GM19035 (cell line): ENCODE measurements at regions not wholly inside any gene's neighbourhood (a gene's known extent, or its start where the extent isn't known, plus 50 kb on each side); places are given as distances from the start of the nearest gene placed in this dataset.
"Not testable (repeated sequence)": the region's sequence is repeated elsewhere in the genome, so short reads cannot be mapped to it uniquely, and the experiment has no call there.

ENCODE experiments used
- ATAC-seq: cut with Tn5 transposase; IDR thresholded peaks from one replicate; pipeline ENCODE4 v1.9.1; 2021; ENCODE audit not compliant: unreplicated experiment

DNA sequence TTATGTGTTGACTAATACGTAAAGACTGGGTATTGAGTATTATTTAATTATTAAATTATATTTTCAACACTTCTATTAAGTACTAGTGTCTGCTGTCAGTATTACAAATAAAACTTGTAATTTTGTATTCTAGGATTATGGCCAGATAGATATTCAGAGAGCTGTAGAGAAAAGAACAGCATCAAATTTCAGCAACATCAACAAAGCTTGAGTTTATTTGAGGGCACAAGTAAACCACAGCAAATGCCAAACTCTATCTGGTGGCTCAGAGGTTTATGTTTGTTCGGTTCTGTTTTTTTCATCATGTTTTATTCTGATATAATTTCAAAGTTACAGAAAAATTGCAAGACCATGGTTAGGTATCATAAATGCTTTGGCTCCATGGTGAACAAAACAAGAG, 1530.5 kb downstream of the PCDH18 start:
- no peak for ATAC-seq

DNA sequence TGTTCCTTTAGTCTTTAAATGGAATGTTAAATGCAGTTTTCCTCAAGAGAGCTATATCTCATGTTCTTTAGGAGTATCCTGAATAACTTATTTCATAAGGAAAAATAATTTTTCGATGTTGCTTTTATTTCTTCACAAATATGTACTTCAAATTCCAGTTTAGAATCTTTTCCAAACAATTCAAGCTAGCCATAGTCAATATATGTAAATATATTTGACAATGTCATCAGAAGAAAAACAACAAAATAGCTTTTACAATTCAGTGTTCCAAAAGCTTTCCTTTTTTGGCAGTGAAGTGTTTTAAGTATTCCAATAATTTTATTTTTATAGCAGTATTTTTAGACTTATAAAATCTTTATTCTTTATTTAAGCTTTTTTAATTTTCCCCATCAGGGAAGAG, 1532.0 kb downstream of the PCDH18 start:
- ATAC-seq = no peak

DNA sequence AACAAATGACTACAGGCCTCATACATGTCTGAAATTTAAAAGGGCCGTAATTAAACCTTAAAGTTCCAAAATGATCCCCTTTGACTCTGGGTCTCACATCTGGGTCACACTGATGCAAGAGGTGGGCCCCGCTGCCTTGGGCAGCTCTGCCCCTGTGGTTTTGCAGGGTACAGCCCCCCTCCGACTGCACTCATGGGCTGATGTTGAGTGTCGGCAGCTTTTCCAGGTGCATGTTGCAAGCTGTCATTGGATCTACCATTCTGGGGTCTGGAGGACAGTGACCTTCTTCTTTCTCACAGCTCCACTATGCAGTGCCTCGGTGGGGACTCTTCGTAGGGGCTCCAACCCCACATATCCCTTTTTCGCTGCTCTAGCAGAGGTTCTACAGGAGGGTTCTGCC, 1537.9 kb downstream of the PCDH18 start:
- no peak for ATAC-seq

DNA sequence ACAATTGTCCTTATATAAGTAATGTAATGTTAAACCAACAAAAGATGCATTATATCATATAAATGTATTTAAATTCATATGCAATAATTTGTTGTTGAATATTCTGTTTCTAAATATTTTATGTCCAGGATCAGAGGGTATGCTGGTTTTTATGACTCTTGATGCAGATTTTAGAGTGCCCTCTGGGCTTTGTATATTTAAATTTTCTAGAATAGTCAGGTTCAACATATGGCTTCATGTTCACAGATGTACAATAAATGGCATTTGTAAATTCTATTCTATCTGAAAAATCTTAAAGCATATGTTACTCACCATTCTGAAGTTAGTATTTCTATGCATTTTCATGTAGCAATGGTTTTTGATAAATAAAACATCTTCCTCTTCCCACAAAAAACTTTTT, 1555.4 kb downstream of the PCDH18 start:
- ATAC-seq = no peak

DNA sequence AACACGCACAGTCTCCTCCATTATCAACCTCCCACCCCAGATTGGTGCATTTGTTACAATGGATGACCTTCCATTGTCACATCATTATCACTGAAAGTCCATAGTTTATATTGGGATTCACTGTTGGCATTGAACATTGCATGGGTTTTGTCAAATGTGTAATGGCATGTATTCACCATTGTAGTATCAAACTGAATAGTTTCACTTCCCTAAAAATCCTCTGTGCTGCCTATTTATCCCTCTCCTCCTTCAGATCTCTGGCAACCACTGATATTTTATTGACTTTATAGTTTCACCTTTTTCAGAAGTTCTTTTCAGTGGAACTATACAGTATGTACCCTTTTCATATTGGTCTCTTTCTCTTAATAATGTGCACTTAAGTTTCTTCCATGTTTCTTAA, 1565.4 kb downstream of the PCDH18 start:
- no peak for ATAC-seq

DNA sequence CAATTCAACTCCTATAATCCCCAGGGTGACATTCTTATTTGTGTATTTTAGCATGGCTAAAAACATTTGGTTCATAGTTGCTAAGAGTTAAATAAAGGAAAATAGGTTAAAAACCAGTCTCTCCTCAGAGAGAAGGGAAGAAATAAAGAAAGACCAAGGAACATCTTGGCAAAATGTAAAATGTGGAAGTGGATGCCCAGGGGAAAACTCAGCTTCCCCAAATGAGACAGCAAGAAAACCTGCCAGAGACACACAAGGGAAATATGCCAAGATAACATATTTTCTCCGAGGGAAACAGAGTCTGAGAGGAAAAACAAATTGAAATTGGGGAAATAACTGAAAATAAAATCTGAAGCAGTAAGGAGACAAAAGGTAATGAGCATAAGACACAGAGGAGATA, 1569.3 kb downstream of the PCDH18 start:
- no peak for ATAC-seq

DNA sequence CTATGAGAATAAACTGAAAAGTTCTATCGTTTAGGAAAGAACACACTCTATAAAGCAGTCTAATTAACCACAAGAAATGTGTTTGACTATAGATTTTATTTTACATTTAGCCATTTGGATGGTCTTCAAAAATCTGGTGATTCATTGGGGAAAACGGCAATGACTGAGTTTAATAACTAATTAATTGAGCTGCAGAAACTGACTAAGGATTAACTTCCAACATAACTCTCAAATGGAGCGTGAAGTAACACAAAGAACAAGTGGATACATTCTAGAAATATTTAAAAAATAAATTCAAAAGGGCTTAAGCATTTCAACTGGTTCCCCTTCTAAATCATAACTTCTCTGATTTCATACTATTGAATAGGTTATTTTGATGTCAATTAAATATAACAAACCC, 1582.4 kb downstream of the PCDH18 start:
- ATAC-seq = no peak

GRCh38 chr4:135948797-135949196, 1583.5 kb downstream of the PCDH18 start:
- no peak for ATAC-seq

DNA sequence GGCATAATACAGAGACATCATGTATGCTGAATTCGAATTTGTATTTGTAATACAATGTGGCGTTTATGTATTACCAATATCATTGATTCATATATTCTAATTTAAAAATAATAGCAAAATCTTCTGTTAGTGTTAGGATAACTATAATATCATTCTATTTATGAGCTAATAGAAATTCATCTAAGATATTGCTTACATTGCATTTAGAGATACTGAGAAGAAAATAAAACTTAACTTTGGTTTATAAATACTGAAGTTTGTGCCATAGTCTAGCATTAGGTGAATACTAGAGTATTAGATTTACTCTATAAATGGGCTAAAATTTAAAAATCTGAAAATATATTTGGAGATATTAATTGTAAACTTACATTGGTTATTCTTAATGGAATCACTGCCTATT, 1590.6 kb downstream of the PCDH18 start:
- ATAC-seq = no peak

DNA sequence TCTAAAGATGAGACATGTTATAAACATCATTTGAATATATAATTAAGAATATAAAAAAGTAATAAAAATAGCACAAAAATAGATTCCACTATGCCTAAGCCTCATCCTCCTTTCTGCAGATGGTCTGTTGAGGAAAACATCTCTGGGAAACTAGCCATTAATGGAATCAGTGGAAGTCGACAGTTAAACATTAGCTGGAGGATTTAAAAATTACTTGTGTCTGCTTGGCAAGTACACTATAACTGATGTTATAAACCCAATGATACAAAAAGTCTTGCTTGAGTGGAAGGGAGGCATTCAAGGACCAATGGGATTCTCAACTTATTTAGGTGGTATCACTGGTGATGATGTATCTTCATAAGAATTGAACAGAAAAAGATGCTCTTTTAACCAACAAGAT, 1598.3 kb downstream of the PCDH18 start:
- ATAC-seq = no peak

DNA sequence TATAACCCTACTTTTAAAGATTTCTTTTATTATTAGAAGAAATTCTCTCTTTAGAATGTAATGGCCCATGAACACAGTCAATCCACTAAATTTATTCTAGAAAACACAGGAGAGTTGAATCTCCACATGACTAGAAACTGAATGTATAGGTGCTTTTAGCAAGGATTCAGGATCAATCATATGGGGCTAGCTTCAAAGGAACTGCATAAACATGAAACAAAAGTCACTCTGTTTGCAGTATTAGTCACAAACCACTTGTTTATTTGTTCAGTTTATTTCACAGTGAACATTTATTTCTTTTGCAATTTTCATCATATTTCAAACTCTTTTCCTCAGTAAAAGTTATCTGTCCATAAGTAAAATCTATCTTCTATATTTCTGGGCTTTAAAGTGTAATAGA, 1604.6 kb downstream of the PCDH18 start:
- ATAC-seq = no peak

DNA sequence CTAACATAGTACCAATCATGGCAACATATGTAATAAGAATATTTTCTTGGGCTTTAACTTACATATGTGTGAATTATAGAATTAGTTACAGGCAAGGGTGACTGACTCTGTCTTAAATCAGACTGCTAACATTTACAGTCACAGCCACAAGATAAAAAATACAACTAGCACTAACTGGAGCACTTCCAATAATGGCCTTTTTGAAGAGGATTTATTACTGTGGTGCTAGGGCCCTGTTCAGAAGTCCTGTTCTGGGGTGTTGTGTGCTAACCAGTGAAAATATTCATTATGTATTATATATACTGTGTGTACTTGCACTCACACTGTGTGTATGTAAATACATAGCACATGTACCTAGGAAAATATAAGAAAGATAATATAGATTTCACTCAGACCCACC, 1611.2 kb downstream of the PCDH18 start:
- ATAC-seq = no peak

- no peak for ATAC-seq
Measured at GRCh38 chr4:135917011-135917410, 1615.3 kb downstream of the PCDH18 start.

- ATAC-seq = no peak
Measured at GRCh38 chr4:135900956-135901355, 1631.3 kb downstream of the PCDH18 start.

DNA sequence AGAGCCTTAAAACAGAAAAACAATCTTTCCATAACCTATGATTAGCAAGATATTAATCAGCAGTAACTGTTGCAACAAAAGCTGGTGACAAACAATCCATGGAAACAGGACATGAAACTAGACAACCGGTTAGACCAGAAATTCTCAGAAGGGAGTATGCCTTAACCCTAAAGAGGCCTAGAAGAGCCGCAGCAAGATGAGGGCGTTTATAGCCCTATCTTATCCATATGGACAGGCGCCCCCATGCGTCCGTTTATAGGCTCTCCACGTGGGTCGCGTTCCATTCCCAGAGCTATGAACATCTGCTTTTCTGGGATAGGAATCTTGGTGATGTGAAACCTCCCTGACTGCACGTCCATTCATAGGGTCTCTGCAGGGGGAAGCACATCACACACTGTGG, 1662.7 kb upstream of the PABPC4L start:
- not testable (repeated sequence) for ATAC-seq

GRCh38 chr4:135840781-135841180, 1639.2 kb upstream of the PABPC4L start:
- ATAC-seq = no peak

GRCh38 chr4:135839712-135840111, 1638.1 kb upstream of the PABPC4L start:
- no peak for ATAC-seq

- no peak for ATAC-seq
Measured at GRCh38 chr4:135838889-135839288, 1637.3 kb upstream of the PABPC4L start.

DNA sequence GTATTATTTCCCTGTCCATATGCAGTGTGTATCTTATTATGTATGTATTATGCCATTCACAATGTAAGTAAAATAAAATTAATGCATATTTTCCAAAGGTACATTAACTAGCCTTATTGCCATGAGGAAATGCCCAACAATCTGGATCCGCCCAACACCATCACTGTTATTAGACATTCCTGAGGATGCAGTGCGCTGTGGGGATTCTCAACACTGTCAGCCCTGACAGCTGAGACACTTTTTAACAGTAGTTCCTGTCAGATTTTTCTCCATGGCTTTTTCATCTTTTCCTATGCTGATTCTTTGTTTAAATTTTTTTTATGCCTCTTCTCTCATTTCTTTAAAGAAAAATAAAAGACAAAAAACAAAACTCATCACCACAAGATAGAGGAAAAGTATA, 1632.9 kb upstream of the PABPC4L start:
- ATAC-seq = no peak

- no peak for ATAC-seq
Measured at GRCh38 chr4:135833529-135833928, 1631.9 kb upstream of the PABPC4L start.

DNA sequence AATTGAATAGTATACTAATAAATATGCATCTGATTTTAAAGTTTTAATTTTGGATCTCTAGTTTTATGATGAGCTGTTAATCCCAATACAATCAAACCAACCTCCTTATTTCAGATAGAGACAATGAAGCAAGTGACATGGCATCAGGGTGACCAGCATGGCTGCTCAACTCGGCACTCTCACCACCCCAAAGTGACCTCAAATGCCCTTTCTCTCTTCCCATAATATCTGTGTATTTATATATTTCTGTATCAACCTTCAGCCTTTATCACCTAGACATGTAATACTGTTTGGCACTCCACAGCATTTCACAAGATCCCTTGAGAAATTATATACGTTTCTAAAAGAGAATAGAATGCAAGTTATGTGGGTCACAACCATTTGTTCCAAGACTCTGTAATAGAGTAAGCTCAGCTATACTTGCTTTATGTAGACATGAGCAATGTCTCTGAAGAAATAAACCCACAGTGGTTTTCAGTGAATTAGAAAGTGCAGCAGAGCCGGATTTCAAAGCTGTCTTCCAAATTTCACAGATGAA, 1623.2 kb upstream of the PABPC4L start:
- ATAC-seq = no peak

- no peak for ATAC-seq
Measured at GRCh38 chr4:135804785-135805184, 1603.2 kb upstream of the PABPC4L start.

DNA sequence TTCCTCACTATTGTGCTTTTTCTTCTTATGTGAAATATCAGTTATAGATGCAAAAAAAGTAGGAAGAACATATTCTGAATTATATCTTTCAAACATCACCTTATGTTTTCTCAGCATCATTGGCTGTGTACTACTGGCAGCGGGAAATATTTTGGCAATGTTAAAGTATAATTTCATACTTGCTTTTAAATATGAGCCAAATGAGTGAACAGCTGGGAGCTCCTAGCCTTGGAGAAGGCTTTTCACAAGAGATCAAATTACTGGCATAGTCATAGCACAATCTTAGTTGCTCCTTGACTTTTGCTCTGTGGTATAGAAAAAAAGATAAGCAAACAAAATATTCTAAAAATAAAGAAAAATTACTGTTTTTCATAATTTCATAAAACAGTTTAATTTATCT, 1575.8 kb upstream of the PABPC4L start:
- no peak for ATAC-seq

DNA sequence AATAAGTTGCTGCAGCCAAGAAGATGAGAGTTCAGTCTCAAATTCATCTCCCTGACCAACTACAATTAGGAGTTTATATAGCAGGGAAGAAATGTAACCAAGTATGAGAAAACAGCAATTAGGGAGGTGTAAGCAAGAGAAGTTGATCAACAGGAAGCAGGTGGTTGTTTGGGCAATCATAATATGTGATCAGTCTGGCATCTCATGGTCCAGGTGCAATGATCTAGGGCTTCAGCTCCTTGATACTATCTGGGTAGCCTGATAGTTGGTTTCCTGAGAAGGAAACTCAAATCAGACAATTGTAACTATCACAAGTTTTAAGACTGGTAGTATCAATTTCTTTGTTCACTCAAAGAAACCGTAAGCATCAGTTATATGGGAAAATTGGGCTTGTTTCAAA, 1574.3 kb upstream of the PABPC4L start:
- no peak for ATAC-seq
